ENCODE measurements at regions not wholly inside any gene's neighbourhood (a gene's known extent, or its start where the extent isn't known, plus 50 kb on each side); places are given as distances from the start of the nearest gene placed in this dataset.

DNA sequence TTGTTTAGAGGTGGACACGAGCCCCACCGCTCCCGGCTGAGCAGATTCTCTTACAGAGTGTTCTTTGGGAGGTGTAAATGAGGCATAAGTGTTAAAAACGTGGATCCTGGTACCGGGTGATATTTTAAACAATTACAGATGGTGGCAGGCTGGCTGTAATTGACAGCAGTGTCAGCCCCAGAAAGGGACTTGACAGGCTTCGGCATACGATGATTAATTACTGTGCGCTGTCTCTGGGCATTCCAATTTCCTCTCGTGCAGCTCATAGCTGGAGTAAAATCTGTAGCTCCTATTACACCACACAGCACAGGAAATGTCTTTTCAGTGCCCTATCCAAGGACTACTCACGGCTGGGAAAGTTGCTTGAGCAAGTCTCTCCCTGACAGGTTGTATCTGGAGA, 305.4 kb upstream of the IRX2 start:
- Histone ChIP-seq H2AFZ (ENCODE audit: control insufficient read depth, low read depth, low read length) (no peak overlapping the region), H3K4me3 (no peak overlapping the region), H4K20me1 (ENCODE audit: control insufficient read depth, insufficient read depth) (no peaks in the 10 kb centered on the region), H3K4me2 (ENCODE audit: control insufficient read depth, insufficient read depth) (no peak overlapping the region), H3K79me2 (ENCODE audit: control insufficient read depth, insufficient read depth, low read length) (no peaks in the 10 kb centered on the region), H3K4me1 (ENCODE audit: control insufficient read depth, insufficient read depth, low read length) (no peaks in the 10 kb centered on the region), H3K9ac (ENCODE audit: control insufficient read depth, insufficient read depth, low read length) (no peak overlapping the region), H3K27me3 (replicated peaks in 1 of 2; ENCODE audit: control insufficient read depth in 2 of 2, insufficient read depth in 2 of 2, low read length in 1 of 2) (no peaks in the 10 kb centered on the region), H3K36me3 (ENCODE audit: control insufficient read depth in 2 of 2, insufficient read depth in 2 of 2, low read length in 1 of 2) (no peaks in the 10 kb centered on the region), H3K27ac (ENCODE audit: control insufficient read depth, insufficient read depth) (no peak overlapping the region), H3K9me3 (replicated peaks; ENCODE audit: control insufficient read depth, insufficient read depth, low read length) (no peaks in the 10 kb centered on the region; the same call in 2 of the 3 replicates)
- no TSS peak for BruUV-seq (replicated peaks)
- ATAC-seq: no peak
- intact Hi-C loops (cut with micrococcal nuclease; ENCODE audit: unreplicated experiment): no loop called here
- TF ChIP-seq NBN (IDR thresholded peaks at IDR 0.05) (no peak), SIN3A (IDR thresholded peaks at IDR 0.05; ENCODE audit: low read depth, low read length) (no peak), MYC (IDR thresholded peaks at IDR 0.05; ENCODE audit: insufficient read depth, insufficient read length, insufficient replicate concordance, low read length, severe bottlenecking) (no peak), SUZ12 (IDR thresholded peaks at IDR 0.05; ENCODE audit: unreplicated experiment) (no peak), JUND (IDR thresholded peaks at IDR 0.05; ENCODE audit: low read depth, low read length) (no peak), MTA3 (IDR thresholded peaks at IDR 0.05; ENCODE audit: borderline replicate concordance, low read length) (no peak), NFXL1 (IDR thresholded peaks at IDR 0.05; ENCODE audit: borderline replicate concordance) (no peak), HCFC1 (IDR thresholded peaks at IDR 0.05; ENCODE audit: low read length) (no peak), HDGF (IDR thresholded peaks at IDR 0.05) (no peak), CBFB (IDR thresholded peaks at IDR 0.05; ENCODE audit: low read depth) (no peak), BACH1 (IDR thresholded peaks at IDR 0.05; ENCODE audit: borderline replicate concordance) (no peak), ZNF622 (IDR thresholded peaks at IDR 0.05) (no peak), ESRRA (IDR thresholded peaks at IDR 0.05; ENCODE audit: low read length) (no peak), NR2C2 (IDR thresholded peaks at IDR 0.05; ENCODE audit: borderline replicate concordance, control insufficient read depth, insufficient read length, low read depth) (no peak), MEF2B (IDR thresholded peaks at IDR 0.05; ENCODE audit: partially characterized antibody, poor library complexity, severe bottlenecking) (no peak)
- TF ChIP-seq, protein P1, sequence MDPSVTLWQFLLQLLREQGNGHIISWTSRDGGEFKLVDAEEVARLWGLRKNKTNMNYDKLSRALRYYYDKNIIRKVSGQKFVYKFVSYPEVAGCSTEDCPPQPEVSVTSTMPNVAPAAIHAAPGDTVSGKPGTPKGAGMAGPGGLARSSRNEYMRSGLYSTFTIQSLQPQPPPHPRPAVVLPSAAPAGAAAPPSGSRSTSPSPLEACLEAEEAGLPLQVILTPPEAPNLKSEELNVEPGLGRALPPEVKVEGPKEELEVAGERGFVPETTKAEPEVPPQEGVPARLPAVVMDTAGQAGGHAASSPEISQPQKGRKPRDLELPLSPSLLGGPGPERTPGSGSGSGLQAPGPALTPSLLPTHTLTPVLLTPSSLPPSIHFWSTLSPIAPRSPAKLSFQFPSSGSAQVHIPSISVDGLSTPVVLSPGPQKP (IDR thresholded peaks at IDR 0.05; ENCODE audit: low read depth, low read length): no peak
- TF ChIP-seq, protein P2, sequence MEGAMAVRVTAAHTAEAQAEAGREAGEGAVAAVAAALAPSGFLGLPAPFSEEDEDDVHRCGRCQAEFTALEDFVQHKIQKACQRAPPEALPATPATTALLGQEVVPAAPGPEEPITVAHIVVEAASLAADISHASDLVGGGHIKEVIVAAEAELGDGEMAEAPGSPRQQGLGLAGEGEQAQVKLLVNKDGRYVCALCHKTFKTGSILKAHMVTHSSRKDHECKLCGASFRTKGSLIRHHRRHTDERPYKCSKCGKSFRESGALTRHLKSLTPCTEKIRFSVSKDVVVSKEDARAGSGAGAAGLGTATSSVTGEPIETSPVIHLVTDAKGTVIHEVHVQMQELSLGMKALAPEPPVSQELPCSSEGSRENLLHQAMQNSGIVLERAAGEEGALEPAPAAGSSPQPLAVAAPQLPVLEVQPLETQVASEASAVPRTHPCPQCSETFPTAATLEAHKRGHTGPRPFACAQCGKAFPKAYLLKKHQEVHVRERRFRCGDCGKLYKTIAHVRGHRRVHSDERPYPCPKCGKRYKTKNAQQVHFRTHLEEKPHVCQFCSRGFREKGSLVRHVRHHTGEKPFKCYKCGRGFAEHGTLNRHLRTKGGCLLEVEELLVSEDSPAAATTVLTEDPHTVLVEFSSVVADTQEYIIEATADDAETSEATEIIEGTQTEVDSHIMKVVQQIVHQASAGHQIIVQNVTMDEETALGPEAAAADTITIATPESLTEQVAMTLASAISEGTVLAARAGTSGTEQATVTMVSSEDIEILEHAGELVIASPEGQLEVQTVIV (IDR thresholded peaks at IDR 0.05; ENCODE audit: borderline replicate concordance, partially characterized antibody): no peak
- TF ChIP-seq, protein P3, sequence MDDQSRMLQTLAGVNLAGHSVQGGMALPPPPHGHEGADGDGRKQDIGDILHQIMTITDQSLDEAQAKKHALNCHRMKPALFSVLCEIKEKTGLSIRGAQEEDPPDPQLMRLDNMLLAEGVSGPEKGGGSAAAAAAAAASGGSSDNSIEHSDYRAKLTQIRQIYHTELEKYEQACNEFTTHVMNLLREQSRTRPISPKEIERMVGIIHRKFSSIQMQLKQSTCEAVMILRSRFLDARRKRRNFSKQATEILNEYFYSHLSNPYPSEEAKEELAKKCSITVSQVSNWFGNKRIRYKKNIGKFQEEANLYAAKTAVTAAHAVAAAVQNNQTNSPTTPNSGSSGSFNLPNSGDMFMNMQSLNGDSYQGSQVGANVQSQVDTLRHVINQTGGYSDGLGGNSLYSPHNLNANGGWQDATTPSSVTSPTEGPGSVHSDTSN (IDR thresholded peaks at IDR 0.05; ENCODE audit: insufficient replicate concordance, low read depth, low read length): no peak
- ChIA-PET POLR2A (no interaction called here), CTCF (no interaction called here), SMC1A (ENCODE audit: uncharacterized antibody, unreplicated experiment) (no interaction called here), RAD21 (ENCODE audit: unreplicated experiment) (no interaction called here)
- in situ Hi-C loops (cut with MboI): no loop called here
- FAIRE-seq: no peak
- no peak for DNase-seq (ENCODE audit: low read depth, low spot score)
- WGBS (ENCODE audit: insufficient coverage, insufficient replicate concordance, low lambda C conversion rate, missing lambda C conversion rate): 22% methylated on average over 10 of the region's 10 CpGs
